ENCODE measurements at regions not wholly inside any gene's neighbourhood (a gene's known extent, or its start where the extent isn't known, plus 50 kb on each side); places are given as distances from the start of the nearest gene placed in this dataset.
A peak's percentile ranks its signal among the peaks of the same experiment; 100 is the strongest.

- no peak for TF ChIP-seq ZNF462 (CRISPR knock-in tag; IDR thresholded peaks at IDR 0.05)
Observed at GRCh38 chr18:45245091-45245511, 370.2 kb upstream of the SLC14A2 start (continued).

DNA sequence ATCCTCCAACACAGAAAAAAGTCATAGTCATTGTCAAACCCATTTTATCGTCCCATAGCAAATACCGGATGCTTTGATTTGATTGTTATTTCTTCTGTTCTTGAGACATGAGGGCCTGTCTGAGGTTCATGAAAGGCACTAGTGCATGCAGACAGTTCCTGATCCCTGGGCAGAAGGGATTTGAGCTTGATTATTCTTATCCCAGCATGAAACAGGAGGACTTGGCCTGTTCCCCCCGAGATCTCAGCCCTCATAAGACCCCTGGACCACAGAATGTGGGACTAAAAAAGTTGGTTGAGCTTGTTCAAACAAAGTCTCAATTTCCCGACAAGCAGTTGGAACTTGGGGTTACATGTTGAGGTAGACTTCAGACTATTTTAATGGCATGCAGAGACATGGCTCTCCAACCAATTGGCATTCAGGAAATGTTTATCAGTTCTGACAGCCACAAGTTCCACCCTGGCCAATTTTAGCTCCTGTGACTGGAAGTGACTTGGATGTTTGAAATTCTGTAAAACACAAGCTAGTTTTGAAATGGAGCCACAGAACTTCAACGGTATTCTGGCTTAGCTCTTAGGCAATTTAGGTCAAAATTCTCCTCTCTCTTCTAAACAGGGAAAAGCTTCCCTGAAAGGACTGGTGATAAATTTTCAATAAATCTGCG lies 366.9 kb upstream of the SLC14A2 start:
- Histone ChIP-seq H3K4me1 (ENCODE audit: insufficient read depth) (no peaks in the 10 kb centered on the region), H3K4me3 (no peak overlapping the region), H3K36me3 (ENCODE audit: insufficient read depth) (no peaks in the 10 kb centered on the region), H3K9me2 (ENCODE audit: insufficient read depth) (no peaks in the 10 kb centered on the region), H3K4me2 (no peak overlapping the region), H4K20me1 (replicated peaks; ENCODE audit: insufficient read depth) (no peaks in the 10 kb centered on the region), H3F3A (replicated peaks; ENCODE audit: low read depth) (no peaks in the 10 kb centered on the region), H2AFZ (0 out of 2 replicates have a peak overlapping the region, but pooled peaks have one; percentile 11), H3K27me3 (ENCODE audit: insufficient read depth) (no peaks in the 10 kb centered on the region), H3K27ac (ENCODE audit: low read depth) (no peak overlapping the region), H3K79me2 (replicated peaks; ENCODE audit: insufficient read depth) (no peaks in the 10 kb centered on the region)
- H3K36me3 Mint-ChIP-seq (ENCODE audit: low read depth): no peaks in the 10 kb centered on the region
- H3K27me3 Mint-ChIP-seq (ENCODE audit: insufficient read depth, low read depth, poor library complexity): peaks cover 2% of the 10 kb centered on the region
- TF ChIP-seq JUNB (IDR thresholded peaks at IDR 0.05; ENCODE audit: unreplicated experiment) (no peak), ZNF462 (CRISPR knock-in tag; IDR thresholded peaks at IDR 0.05) (no peak), STAT1 (IDR thresholded peaks at IDR 0.05; ENCODE audit: unreplicated experiment) (no peak), ZNF114 (CRISPR knock-in tag; IDR thresholded peaks at IDR 0.05) (no peak), NANOG (IDR thresholded peaks at IDR 0.05; ENCODE audit: borderline replicate concordance) (no peak), EZH2phosphoT487 (IDR thresholded peaks at IDR 0.05; ENCODE audit: unreplicated experiment) (no peak)
- TF ChIP-seq, protein P1, sequence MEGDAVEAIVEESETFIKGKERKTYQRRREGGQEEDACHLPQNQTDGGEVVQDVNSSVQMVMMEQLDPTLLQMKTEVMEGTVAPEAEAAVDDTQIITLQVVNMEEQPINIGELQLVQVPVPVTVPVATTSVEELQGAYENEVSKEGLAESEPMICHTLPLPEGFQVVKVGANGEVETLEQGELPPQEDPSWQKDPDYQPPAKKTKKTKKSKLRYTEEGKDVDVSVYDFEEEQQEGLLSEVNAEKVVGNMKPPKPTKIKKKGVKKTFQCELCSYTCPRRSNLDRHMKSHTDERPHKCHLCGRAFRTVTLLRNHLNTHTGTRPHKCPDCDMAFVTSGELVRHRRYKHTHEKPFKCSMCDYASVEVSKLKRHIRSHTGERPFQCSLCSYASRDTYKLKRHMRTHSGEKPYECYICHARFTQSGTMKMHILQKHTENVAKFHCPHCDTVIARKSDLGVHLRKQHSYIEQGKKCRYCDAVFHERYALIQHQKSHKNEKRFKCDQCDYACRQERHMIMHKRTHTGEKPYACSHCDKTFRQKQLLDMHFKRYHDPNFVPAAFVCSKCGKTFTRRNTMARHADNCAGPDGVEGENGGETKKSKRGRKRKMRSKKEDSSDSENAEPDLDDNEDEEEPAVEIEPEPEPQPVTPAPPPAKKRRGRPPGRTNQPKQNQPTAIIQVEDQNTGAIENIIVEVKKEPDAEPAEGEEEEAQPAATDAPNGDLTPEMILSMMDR (conservative IDR thresholded peaks at IDR 0.05; ENCODE audit: low read depth in 2 of 2): no peak
- H3K4me1 Mint-ChIP-seq: peaks cover 4% of the 10 kb centered on the region; the same call in 2 of the 3 replicates
- no peaks in the 10 kb centered on the region for H3K9me3 Mint-ChIP-seq
- no peak for DNase-seq (ENCODE audit: low spot score)
- H3K27ac Mint-ChIP-seq: no peak overlapping the region
- no peak overlapping the region for H3K4me3 Mint-ChIP-seq
- no peak for ATAC-seq
